HG03521 (cell line): ENCODE measurements at regions not wholly inside any gene's neighbourhood (a gene's known extent, or its start where the extent isn't known, plus 50 kb on each side); places are given as distances from the start of the nearest gene placed in this dataset.

Experiments
- ATAC-seq: cut with Tn5 transposase; IDR thresholded peaks from one replicate; pipeline ENCODE4 v1.9.1; 2021; ENCODE audit warnings: mild to moderate bottlenecking, moderate library complexity; ENCODE audit not compliant: unreplicated experiment

DNA sequence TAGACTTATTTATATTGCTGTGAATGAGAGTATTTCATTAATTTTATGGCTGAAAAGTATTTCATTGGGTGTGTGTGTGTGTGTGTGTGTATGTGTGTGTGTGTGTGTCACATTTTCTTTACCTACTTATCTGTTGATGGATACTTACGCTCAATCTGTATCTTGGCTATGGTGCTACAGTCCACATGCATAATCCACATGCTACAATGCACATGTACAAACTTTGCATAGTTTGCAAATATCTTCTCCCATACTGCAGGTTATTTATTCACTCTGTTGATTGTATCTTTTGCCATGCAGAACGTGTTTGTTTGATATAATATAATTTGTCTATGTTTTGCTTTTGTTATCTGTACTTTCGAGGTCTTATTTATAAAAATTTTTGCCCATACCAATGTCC lies 167.8 kb downstream of the RAB28 start:
- ATAC-seq = no peak

DNA sequence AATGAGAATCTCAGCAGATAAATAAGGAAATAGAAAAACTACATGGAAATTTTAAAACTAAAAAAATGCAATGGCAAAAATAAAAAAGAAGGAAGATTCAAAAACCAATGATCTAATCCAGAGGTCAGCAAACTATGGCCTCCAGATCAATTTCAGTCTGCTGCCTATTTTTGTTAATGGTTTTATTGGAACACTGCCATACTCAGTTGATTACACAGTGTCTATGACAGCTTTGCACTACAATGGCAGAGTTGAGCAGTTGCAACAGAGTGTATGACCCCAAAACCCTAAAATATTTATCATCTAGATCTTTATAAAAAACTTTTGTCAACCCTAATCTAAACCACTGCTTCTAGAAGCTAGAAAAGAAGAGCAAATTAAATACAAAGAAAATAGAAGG lies 170.3 kb downstream of the RAB28 start:
- no peak for ATAC-seq

DNA sequence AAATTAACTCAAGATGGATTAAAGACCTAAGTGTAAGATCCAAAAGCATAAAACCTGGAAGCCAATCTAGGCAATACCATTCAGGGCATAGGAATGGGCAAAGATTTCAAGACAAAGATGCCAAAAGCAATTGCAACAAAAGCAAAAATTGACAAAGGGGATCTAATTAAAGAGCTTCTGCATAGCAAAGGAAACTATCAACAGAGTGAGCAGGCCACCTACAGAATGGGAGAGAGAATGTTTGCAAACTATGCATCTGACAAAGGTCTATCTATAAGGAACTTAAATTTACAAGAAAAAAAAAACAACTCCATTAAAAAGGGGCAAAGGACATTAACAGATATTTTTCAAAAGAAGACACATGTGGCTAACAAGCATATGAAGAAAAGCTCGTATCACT lies 171.9 kb downstream of the RAB28 start:
- ATAC-seq = no peak

DNA sequence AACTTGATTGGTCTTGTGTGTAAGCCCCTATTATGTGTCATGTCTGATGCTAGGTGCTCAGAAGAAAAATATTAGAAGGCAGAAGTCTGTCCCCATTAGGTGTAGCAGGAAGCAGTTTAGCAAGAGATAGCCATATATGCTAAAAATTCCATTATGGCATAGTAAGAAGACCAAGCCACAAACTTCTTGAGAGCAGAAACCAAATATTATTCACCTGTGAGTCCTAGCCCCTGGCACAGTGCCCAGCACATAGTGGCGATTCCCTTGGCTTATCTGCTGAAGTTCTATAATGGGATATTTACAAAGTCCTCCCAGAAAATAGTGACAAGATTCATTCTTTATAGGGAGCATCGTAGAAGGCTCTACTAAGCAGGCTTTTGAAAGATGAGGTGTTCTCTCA lies 174.4 kb downstream of the RAB28 start:
- no peak for ATAC-seq

DNA sequence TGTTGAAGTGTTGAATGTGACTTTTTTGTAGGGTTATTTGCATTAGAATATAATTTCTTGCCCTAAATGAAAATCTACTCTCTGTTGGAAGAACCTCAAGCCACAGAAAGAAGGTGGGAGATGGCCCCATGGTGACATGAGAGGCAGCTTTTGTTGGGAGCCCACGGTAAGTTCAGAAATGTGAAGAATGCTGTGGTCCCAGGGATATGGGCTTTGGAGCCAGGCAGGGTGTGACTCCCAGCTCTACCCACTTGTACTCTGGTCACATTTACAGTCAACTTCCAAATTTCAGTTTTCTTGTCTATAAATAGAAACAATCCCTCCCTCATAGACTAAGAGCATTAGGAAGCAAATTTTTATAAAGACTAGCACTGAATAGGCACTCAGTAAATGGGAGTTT lies 177.8 kb downstream of the RAB28 start:
- no peak for ATAC-seq

DNA sequence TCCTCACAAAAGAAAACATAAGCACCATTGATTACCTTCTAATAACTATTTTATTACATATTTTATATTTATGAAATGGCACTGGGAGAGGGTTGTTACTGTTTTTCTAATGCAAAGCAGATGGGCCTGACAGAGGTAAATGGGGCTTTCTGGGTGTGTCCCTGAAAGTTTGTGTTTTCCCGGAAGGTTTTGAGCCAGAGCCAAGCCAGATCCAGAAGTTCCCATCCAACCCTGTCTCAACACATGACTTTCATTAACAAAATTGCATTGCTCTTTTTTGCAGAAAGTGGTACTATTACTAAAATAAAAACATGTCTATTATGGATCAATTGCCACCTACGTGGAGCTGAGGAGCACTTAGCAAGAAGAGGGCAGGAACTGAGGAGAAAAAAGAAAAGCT lies 181.3 kb downstream of the RAB28 start:
- no peak for ATAC-seq

DNA sequence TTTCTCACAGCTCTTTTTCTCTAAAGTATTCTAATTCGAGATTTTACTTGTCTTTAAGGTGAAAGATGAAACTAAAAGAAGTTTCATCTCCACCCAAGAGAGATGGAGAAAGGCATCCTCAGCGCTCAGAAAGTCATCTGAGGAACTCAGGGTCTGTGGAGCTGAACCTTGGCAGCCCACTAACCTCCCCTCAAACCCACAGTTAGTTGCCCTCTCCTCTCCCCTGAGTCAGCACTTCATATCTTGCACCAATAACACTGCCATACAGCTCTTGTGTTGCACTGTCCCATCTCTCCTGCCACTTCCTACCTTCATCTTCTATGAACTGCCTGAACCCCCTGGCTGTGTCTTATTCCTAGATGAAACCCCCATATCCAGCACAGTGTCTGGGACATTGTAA lies 184.8 kb downstream of the RAB28 start:
- no peak for ATAC-seq

DNA sequence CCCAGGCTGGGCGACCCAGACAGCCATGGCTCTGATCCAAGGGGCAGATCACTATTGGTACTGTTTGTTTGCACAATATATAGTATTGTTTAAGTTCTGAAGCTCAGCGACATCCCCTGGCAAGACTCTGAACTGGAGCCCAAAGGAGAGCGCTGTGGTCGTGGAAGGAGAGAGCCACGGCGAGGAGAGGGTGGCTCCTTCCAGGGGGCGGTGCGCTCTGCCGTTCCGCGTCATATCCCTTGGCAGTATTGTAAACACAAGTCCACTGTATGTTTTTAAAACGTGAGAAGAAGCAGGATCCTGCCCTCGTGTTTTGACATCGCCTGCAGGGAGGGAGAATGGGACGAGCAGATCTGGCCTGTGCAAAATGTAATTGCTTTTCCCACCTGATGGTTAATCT lies 185.5 kb downstream of the RAB28 start:
- ATAC-seq = no peak

DNA sequence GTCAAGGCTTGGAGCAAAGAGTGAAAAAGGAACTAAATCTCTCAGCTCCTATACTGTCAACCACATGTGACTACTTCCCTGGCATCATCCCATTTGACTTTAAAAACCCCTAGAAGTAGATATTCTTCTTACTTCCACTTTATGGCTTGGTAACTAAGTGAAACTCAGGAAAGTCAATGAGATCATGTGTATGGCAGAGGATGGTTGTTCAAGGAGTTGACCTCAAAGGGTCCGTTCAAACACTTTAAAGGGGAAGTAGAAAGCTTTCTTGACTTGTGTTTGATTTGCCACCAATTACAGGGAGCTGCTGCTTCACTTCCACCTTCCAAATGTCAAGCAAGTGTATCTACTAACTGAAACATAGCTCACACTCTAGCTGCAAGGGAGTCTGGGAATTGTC lies 187.2 kb downstream of the RAB28 start:
- ATAC-seq = no peak

DNA sequence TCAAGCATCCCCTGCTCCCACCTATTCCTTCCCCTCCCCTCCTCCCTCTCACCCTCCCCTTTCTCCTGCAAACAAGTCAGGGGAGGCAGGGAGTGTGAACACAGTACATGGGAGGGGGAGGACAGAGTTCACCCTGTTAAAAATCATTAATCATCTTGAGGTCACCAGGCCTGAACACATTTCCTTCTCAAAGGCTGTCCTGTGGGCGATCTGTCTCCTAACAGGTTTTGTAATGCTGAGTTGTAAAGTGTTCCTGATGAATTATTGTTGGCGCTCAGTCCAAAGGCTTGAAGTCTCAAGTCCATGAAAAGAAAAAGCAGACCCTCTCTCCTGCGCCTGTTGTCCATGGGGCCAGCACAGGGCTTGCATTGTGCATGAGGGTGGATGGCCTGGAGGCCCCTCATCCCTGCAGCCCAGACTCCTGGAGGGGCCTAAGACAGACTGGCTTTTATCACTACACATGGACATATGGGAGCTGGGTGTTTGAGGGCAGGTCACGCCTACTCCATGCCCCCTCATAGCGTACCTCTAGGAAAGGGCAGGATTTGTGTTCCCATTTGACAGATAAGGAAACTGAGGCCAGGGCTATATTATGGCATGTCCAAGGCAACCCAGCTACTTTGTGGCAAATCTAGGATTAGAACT lies 189.1 kb downstream of the RAB28 start:
- no peak for ATAC-seq

DNA sequence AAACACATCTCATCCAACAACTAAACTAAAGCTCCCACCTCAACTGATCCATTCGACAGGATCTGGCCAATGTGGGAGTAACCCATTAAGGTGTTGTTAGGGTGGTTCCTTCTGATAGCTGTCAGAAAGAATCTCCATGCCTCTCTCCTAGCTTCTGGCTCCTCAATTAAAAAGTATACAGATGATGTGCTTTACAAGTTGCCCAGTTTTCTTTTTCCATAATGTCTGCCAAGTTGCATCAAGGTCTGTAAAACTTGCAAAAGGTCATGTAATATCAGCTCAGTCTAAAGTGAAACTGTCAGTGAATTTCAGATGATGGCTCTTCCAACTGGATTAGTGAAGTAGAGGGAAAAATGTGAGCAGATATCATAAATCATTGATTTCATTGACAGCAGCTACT lies 191.8 kb downstream of the RAB28 start:
- ATAC-seq = no peak

DNA sequence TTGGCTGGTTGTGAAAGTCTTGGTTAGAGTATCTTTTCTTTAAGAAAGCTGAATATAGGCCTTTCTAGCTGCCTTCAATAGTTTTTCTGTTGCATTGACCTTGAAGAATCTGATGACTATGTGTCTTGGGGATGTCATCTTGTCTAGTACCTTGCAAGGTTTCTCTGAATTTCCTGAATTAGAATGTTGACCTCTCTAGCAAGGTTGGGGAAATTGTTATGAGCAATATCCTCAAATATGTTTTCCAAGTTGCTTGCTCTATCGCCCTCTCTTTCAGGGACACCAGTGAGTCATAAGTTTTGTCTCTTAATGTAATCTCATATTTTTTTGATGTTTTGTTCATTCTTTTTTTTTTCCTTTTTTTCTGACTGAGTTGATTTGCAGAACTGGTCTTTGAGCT lies 194.7 kb downstream of the RAB28 start:
- ATAC-seq = no peak

DNA sequence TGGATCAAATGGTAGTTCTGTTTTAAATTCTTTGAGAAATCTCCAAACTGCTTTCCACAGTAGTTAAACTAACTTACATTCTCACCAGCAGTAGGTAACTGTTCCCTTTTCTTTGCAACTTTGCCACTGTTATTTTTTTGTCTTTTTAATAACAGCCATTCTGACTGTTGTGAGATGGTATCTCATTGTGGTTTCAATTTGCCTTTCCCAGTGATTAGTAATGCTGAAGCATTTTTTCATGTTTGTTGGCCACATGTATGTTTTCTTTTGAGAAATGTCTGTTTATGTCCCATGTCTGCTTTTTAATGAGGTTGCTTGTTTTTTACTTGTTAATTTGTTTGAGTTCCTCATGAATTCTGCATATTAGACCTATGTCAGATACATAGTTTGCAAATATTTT lies 198.8 kb downstream of the RAB28 start:
- no peak for ATAC-seq

DNA sequence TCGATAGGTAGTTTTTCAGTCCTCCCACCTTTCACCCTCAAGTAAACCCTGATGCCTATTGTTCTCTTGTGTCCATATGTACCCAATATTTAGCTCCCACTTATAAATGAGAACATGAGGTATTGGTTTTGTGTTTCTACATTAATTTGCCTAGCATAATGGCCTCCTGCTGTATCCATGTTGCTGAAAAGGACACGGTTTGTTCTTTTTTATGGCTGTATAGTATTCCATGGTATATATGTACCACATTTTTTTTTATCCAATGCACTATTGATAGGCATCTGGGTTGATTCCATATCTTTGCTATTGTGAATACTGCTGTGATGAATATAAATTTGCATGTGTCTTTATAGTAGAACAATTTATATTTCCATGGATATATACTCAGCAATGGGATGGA lies 199.2 kb downstream of the RAB28 start:
- ATAC-seq = no peak

DNA sequence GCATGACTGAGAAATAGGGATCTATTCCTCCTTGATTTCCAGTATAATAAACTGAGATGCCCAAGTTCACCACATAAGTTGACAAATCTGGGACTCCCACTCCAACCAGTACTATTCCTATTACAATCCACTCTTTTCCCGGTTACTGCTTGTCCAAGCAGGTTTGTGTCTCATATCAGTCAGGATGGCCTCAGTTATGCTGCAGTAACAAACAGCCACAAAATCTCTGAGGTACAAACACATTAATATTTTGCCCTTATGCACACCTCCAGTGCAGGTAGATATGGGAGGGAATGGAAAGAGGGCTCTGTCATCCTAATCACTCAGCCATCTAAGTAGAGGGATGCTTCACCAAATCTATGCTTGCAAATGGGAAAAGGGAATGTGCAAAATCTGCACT lies 207.8 kb downstream of the RAB28 start:
- no peak for ATAC-seq

DNA sequence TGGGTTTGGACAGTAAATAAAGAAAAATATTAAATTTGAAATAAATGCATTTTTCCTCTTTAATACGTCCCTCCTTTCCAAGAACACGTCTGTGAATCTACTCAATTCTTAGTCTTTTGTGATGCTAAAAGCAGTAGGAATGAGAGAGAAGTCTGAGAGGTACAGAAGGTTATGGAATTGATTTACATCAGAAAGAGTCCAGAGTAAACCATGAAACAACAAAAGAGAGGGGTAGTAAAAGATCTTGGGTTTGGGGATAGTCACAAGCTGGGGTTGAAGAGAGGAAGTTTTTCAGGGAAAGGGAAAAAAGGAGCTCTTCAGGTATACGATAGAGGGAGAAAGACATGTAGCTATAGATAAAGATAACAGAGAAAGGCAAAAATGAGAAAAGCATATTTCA lies 215.4 kb downstream of the RAB28 start:
- no peak for ATAC-seq

DNA sequence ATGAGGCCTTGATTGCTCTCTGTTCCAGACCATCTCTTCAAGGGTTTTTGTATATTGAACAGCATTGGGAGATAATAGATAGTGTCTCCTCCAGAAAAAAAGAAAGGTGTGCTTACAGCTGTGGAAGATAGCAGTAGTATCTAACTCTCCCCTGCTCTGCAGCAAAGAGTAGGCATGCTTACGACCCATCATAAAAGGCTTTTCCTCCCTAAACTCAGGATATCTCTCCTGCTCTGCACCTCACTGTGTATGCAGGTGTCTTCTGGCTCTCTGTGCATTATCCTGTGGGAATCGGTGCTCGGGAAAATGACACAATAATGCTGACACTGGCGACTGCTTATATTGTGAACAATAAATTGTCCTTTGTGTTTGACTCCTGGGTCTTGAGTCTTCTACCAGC lies 216.0 kb downstream of the RAB28 start:
- ATAC-seq = no peak

DNA sequence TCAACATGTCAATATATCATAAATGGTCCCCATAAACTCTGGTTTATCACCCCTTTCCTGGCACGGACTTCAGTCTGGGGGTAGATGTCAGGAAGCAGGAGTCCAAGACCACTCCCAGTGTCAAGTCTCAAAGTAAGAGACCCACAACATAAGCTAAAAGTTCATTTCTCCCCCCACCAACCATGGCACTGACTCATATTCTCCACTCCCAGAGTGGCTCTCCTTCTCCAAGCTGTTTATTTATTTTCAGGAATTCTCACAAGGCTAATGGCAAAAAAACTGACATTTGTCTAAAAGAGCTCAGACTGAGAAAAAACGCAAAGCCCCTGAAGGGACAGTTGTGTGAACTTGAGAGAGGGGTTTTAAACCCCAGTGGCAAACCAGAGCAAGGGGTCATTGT lies 217.0 kb downstream of the RAB28 start:
- no peak for ATAC-seq

DNA sequence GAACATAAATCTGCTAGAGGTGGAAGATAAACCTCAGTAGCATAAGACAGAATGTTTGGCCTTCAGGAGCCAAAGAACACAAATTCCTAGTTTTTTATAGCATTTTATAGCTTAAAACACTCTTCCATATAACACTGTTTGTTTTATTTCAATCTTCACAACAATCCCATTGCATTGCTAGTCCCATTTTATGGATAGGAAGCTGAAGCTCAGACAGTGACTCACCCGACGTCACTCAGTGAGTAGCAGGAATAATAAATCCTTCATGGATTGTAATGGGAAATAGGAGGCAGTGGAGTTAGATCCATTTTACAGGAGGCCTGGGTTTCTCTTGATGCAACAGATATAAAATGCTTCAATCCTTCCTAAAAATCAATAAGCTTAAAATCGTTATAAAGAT lies 217.5 kb downstream of the RAB28 start:
- no peak for ATAC-seq

DNA sequence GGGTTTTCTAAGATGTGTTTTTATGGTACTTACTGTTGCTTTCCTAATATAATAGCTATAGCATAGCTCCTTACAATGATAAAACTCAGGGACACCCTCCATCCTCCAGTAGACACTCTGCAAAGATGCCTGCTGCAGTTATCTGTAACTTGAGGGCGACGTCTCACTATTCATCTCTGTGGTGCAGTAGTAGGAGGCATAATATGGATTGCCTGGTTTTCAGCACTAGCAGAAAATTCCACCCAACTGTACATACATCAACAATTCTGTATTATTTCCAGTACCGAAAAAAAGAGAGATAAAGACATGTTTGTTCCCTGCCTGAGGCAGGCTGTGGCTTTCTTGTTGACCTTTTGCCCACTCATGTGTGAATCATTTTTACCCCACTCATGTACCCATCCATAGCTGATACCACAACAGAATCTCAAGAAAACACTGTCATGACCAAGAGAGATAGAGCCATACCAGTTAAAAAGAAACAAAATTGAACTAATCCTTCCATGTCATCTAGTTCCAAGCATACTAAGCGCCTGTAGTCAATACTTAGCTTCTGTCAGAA lies 220.1 kb downstream of the RAB28 start:
- ATAC-seq = no peak

DNA sequence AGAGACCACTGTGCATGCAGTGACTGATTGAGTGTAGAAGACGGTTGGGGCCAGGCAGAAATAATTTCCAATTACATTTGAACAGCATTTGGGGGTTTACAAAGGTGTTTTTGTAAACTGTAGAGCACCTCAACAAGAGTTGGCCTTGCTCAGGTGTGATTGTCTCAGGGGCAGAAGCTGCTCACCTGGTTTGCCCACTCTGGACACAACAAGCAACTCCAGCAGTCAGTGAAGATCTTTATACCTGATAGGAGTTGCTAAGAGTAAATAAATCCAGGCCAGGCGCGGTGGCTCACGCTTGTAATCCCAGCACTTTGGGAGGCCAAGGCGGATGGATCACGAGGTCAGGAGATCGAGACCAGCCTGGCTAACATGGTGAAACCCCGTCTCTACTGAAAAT lies 221.3 kb downstream of the RAB28 start:
- no peak for ATAC-seq

DNA sequence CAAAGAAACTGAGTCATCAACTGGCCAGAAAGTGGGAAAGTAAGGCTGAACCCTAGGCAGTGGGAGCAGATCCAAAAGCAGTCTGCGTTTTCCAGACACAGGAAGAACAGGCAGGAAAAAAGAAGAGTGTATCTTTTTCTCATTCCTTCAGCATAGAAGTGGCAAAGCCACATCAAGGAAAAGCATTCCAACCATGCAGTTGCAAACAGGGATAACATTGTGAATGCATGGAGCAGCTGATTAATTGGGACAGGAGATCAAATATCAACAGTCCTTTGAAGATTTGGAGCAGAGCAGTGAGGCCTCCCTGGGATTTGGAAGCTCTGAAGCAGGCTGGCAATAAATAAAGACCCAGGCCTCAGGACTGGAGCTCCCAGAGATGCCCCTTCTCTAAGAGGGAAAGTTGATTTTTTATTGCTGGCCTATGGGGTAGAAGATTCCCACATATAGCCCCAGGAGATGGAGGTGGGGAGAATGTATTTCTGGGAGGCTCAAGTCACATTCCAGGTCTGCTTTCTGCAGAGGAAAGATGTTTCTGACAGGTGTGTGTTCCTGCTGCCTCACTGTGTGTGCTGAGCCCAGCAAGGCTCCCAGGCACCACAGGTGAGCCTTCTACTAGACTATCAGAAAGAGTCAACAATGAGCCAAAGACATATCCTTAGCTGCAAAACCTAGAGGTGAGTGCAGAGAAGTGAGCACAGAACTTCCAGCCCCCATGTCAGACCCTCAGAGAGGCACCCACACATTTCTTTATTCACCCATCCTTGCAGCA lies 222.5 kb downstream of the RAB28 start:
- no peak for ATAC-seq

DNA sequence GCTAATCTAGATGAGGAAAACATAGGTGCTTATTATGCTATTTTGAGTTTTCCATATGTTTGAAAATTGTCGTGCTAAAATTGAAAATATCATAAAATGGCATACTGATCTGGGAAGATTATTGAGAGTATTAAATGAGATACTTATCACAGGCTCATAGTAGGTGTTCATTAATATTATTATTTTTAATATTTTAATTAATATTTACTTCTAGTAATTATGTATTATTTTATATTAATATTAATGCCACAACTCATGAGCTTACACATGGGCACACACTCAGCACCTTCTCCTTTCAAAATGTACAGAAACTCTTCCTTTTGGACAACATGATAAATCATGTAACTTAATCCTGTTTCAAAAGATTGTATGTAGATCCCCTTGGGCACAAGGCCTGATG lies 223.6 kb downstream of the RAB28 start:
- no peak for ATAC-seq
